ENCODE measurements at regions not wholly inside any gene's neighbourhood (a gene's known extent, or its start where the extent isn't known, plus 50 kb on each side); places are given as distances from the start of the nearest gene placed in this dataset.

- no peak for TF ChIP-seq CTCF (conservative IDR thresholded peaks at IDR 0.05; ENCODE audit: low read length)
- TF ChIP-seq EZH2phosphoT487 (IDR thresholded peaks at IDR 0.05; ENCODE audit: borderline replicate concordance) = no peak
These were observed 164.0 kb downstream of the MRPL14 start for GRCh38 chr6:43963203-43963602.
